GM21367 (cell line): ENCODE measurements at regions not wholly inside any gene's neighbourhood (a gene's known extent, or its start where the extent isn't known, plus 50 kb on each side); places are given as distances from the start of the nearest gene placed in this dataset.

Experiments used
- ATAC-seq: cut with Tn5 transposase; IDR thresholded peaks from one replicate; pipeline ENCODE4 v1.9.1; 2021; ENCODE audit not compliant: unreplicated experiment

GRCh38 chr4:122514671-122515070, 58.1 kb upstream of the IL2 start:
- no peak for ATAC-seq

- no peak for ATAC-seq
These were observed 55.9 kb upstream of the IL2 start for GRCh38 chr4:122512430-122512829.

GRCh38 chr4:122508083-122508482, 51.6 kb upstream of the IL2 start:
- peak; percentile 73 for ATAC-seq
